NOMO-1 treated with dmso at 0.1 percent for 144 hours (cell line): ENCODE measurements at regions not wholly inside any gene's neighbourhood (a gene's known extent, or its start where the extent isn't known, plus 50 kb on each side); places are given as distances from the start of the nearest gene placed in this dataset.

ENCODE experiments used
- DNase-seq: peaks from one replicate; lab custom pipeline; 2025; ENCODE audit not compliant: unreplicated experiment; lab: John Stamatoyannopoulos, UW

GRCh38 chr3:187927565-187927964 lies 182.3 kb upstream of the BCL6 start:
- no peak for DNase-seq

GRCh38 chr3:187929112-187929816 lies 184.0 kb upstream of the BCL6 start:
- DNase-seq = no peak

GRCh38 chr3:187930021-187930420 lies 184.8 kb upstream of the BCL6 start:
- DNase-seq = no peak

- DNase-seq = no peak
Measured at GRCh38 chr3:187931101-187931500, 185.8 kb upstream of the BCL6 start.

- no peak for DNase-seq
Measured at GRCh38 chr3:187931770-187932278, 186.6 kb upstream of the BCL6 start.

GRCh38 chr3:187932530-187932929 lies 187.3 kb upstream of the BCL6 start:
- no peak for DNase-seq

GRCh38 chr3:187935623-187936156 lies 190.4 kb upstream of the BCL6 start:
- DNase-seq = peak; percentile 83

- DNase-seq = no peak
Measured at GRCh38 chr3:187936676-187937075, 191.4 kb upstream of the BCL6 start.

- DNase-seq = no peak
Measured at GRCh38 chr3:187939891-187940290, 194.6 kb upstream of the BCL6 start.

- no peak for DNase-seq
Measured at GRCh38 chr3:187941135-187941847, 196.0 kb upstream of the BCL6 start.

GRCh38 chr3:187941848-187942194 lies 196.6 kb upstream of the BCL6 start:
- DNase-seq = no peak

GRCh38 chr3:187942658-187943241 lies 197.5 kb upstream of the BCL6 start:
- no peak for DNase-seq

GRCh38 chr3:187943677-187944389 lies 198.6 kb upstream of the BCL6 start:
- no peak for DNase-seq

- no peak for DNase-seq
Measured at GRCh38 chr3:187944390-187945179, 199.3 kb upstream of the BCL6 start.

- DNase-seq = no peak
Measured at GRCh38 chr3:187945374-187945773, 200.1 kb upstream of the BCL6 start.

- no peak for DNase-seq
Measured at GRCh38 chr3:187946163-187946691, 201.0 kb upstream of the BCL6 start.

GRCh38 chr3:187946981-187947380 lies 201.7 kb upstream of the BCL6 start:
- no peak for DNase-seq

GRCh38 chr3:187947927-187948682 lies 202.8 kb upstream of the BCL6 start:
- no peak for DNase-seq

- no peak for DNase-seq
Measured at GRCh38 chr3:187949093-187949820, 204.0 kb upstream of the BCL6 start.
